Stimulated activated CD4-positive, alpha-beta T cell treated with anti-CD3 and anti-CD28 coated beads, Interleukin-4, amount 100 ng/mL, for 1 hour (primary cell): ENCODE measurements at regions not wholly inside any gene's neighbourhood (a gene's known extent, or its start where the extent isn't known, plus 50 kb on each side); places are given as distances from the start of the nearest gene placed in this dataset.
"Not testable (repeated sequence)": the region's sequence is repeated elsewhere in the genome, so short reads cannot be mapped to it uniquely, and the experiment has no call there.

Experiments
- DNase-seq: peaks from one replicate; pipeline ENCODE4 v3.0.0-alpha.2; 2020

DNA sequence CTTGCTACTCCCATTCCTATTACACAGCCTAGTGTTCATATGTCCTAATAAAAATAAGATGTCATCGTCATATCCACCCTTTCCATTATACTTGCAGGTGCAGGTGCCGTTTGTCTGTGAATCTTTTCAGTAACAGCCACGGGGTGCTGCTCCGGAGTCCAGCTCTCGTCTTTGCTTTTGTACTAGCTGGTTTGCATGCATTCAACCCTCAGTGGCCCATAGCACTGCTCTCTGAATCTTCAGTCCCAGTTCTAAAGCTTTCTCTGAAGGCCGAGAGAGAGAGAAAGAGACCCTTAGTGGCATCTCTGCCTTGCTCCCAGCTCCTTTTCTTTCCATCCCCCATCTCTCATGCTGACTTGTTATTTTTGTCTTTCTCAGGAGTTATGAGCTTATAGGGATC lies 468.5 kb downstream of the TMEM232 start:
- no peak for DNase-seq

DNA sequence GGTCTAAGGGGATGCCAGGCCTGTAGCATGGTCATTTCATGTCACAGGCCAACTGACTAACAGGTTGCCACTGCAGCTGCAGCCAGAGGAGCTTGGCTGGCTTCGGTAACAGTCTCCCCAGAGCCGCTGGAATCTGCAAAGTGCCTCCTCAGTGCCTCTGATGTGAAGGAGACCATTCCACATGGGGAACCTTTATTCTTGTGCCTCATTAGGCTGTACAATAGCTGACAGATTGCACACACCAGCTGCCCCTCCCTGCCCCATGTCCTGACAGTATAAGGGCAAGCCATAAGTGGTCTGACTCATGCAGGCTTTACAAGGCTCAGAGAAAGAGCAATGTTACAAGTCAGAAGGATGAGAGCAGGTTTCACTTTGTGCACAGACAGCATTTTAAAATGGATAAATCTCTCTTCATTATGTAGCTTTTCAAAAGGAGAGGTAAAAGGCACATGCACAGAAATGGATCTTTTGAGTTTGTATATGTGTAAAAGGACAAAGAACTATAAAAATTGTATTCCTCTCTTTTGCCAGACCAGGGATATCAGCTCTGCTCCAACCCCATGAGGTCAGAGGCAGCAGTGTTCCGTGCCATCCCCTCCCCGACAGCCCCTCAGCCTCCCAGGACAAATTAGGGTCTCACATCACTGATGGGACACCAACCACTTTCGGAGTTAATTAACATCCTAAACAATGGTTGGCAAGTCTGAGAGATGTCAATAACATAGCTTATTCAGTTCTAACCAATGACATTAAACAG lies 467.8 kb downstream of the TMEM232 start:
- DNase-seq, result no peak

DNA sequence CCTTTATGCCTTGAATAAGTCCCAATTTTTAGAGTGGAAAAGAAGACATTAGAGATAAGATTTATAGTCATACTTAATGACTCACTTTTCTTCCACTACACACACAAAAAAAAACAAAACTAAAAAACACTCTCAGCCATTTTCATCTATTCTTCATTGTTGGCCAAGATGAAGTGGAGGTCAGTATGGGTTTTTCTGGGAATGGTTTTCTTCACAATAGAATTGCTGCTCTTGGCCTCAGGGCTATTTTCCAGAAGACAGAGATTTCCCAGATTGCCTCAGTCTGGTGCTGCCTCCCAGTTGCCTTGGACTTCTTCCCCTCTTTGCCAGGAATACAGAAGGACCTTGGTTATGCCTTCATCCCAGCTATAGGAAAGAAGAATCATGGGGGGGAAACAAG lies 463.7 kb downstream of the TMEM232 start:
- DNase-seq, result no peak

GRCh38 chr5:110264661-110265060 lies 461.8 kb downstream of the TMEM232 start:
- DNase-seq, result no peak

DNA sequence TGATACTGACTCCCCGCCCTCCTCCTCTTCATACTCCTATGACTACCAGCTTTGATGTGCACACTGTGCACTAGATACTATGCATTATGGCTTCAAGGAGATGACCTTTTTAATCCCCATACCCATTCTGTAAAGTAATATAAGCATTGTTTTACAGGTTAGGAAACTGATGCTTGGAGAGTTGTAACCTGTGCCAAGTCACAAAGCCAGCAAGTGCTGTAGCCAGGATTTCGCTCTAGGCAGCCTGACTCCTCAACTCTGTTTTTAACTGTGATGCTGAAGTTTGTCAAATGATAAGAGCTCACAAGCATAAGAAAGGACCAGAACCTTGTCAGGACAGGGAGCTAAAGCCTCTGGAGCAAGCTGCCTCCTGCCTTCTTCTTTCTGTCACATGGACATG lies 461.3 kb downstream of the TMEM232 start:
- no peak for DNase-seq

DNA sequence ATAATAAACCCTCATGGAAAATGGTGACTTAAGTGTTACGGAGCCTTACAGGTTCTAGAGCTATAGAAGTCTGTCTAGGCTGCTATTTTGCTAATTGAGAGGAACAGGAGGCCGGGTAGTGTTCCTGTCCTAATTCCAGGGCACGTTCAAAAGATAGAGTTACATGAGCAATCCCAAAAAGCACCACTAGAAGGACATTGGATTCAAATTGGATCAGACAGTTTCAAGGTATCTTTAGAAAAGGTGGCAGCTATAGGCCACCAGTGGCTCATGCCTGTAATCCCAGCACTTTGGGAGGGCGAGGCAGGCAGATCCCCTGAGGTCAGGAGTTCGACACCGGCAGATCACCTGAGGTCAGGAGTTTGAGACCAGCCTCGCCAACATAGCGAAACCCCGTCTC lies 458.8 kb downstream of the TMEM232 start:
- DNase-seq, result no peak

DNA sequence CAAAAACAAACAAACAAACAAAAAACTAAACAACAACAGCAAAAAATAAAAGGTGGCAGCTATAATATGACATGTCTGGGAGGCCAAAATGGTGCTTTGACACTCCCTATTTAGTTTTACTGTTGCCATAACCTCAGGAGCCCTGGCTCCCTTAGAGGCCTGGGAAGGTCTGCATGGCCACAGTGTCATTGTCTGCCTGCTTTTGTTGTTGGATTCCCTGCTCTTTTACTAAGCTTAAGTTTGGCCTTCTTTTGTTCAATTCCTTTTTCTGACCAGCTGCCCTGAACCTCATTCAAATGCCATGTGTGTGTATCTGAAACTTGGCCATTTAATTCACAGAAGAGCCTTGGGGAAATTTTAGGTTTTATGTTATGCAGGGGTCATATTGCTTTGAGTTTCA lies 458.2 kb downstream of the TMEM232 start:
- DNase-seq, result no peak

DNA sequence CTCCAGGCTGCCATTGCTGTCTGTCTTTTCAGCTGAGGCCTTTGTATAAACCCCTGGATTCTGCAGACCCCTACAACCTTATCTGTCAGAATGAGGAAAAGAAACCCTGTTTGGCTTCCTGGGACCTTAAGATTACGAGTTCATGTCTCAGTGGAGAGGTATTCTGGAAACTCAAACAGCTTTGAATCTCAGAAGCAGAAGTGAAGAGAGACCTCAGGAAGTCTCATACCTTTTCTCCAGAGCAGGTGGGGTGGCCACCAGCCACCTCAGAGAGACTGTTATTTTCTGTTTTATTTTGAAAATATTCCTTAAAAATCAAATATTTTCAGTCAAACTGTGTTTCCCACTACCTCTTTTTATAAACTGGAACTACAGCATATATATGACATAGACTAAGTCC lies 457.5 kb downstream of the TMEM232 start:
- DNase-seq, result no peak

DNA sequence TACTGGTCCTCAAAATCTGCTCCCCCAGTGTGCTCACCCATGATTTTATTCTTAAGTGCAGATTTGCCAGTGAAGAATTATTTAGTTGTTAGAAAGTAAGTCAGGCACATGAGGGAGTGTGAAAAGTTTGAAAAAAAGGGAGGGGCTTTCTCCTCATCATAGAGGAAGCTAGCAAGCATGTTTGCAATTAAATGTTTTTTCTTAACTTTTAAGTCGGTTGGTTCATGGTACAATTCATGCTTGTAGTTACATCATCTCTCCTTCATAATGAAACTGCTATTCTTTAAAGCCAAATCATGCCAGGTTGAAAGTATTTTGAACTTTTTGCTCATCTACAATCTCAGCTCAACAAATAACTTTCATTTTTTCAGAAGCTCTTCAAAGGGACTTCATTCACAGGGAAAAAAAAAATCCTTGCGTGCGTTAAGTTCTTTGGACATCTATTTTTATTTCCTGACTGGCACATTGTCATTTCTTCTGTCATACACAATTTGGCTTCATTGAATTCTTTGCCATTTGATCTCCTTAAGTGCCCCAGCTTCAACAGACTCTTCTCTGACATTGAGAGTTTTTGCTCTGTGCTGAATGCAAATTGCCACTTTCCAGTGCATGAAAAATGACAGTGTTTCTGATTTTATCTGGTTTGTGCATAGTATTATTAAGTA lies 456.9 kb downstream of the TMEM232 start:
- no peak for DNase-seq

DNA sequence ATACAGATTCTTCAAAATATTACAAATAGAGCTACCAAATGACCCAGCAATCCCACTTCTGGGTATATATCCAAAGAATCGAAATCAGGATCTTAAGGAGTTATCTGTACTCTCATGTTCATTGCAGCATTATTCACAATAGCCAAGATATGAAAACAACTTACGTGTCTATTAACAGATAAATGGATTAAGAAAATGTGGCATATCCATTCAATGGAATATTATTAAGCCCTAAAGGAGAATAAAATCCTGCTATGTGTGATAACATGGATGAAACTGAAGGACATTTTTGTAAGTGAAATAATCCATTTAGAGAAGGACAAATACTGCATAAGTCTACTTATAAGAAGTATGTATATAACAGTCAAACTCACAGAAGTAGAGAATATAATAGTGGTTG lies 450.6 kb downstream of the TMEM232 start:
- DNase-seq, result no peak

- not testable (repeated sequence) for DNase-seq
Measured at GRCh38 chr5:110278449-110278848, 448.0 kb downstream of the TMEM232 start.

GRCh38 chr5:110284121-110284520 lies 442.4 kb downstream of the TMEM232 start:
- not testable (repeated sequence) for DNase-seq

DNA sequence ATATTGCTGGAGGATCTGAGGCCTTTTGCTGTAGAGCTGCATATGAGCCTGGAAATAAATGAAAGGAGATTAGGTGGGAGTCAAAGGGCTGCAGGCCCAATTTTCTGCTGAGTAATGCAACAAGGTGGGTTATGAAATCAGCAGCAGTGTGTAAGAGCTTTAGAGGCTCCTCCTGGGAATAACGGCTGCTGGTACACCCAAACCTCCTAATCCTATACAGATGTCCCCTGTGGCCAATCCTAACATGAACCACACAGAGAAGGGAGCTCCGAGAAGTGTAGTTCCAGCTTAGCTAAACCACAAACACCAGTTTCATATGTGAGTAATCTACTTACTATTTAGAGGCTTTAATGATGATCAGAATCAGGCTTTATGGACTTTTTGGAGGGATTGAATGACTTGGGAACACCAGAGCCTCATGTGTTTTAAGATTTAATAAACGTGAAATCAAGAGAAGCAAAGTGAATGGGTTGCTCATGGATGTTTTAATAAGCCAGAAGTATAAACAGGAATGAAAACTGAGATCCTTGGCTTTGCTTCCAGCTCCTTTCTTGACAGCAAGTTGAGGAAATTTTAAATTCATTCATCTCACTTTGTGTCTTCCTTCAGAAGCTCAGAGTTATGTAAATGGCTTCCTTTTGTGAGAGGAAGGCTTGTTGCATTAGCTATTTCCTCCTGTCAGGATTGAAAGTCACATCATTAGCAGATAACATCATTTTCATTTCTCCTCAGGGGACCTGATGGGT lies 437.5 kb downstream of the TMEM232 start:
- no peak for DNase-seq

DNA sequence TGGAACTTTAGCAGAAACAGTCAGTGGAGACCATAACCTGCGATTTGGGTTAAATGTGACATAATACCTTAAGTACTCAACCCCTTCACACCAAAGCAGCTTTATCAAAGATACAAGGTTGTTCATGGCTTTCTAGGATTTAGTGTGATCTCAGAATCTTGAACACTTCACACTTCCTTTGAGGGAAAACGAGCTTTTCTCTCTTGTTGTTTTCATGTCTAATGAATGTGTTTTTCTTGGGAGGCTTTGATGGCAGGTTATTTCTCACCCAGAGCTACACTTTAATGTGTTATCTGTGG lies 437.0 kb downstream of the TMEM232 start:
- no peak for DNase-seq

GRCh38 chr5:110290542-110290941 lies 435.9 kb downstream of the TMEM232 start:
- DNase-seq, result no peak

- no peak for DNase-seq
Measured at GRCh38 chr5:110294281-110294680, 432.2 kb downstream of the TMEM232 start.

DNA sequence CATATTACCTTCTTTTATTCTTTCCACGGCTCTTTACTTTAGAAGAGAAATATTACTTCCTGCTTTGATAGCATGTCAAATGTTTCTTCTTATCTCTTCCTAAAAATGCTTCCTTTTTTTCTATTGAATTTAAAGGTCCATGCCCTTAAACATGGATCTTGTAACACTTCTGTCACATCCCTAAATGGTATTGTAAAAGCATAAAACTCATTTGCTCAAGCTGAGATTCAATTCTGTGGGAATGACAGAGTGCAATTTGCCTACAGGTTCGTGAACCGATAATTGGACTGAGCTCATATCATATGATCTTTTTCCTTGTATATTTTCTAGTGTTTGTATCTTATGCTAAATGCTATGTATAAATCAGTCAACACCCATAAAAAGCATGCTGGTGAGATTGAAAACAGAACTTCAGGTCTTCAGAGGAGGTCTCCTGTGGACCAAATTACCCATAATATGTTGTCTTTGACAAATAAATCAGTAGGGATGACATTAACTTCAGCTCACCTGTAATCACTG lies 429.3 kb downstream of the TMEM232 start:
- DNase-seq, result no peak

- no peak for DNase-seq
Measured at GRCh38 chr5:110304176-110304575, 422.3 kb downstream of the TMEM232 start.

GRCh38 chr5:110306650-110307049 lies 419.8 kb downstream of the TMEM232 start:
- no peak for DNase-seq

GRCh38 chr5:110309222-110309621 lies 417.2 kb downstream of the TMEM232 start:
- no peak for DNase-seq

DNA sequence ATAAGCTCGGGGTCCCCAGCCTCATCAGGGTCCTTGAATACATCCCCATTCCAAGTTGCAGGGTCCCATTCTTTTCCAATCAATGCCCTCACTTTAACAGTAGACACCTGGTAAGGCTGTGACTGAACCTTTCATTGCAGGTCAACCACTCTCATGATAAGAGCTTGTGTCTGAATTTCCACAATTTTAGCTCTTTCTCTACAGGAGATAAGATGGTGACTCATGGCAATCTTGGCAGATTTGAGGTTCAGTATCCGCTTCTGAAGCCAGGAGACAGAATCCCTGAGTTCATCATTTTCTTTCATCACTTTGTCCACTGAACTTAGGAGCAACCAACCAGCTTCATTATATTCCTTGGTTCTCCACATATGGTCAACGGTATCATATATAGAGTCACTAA lies 409.9 kb downstream of the TMEM232 start:
- DNase-seq, result not testable (repeated sequence)

DNA sequence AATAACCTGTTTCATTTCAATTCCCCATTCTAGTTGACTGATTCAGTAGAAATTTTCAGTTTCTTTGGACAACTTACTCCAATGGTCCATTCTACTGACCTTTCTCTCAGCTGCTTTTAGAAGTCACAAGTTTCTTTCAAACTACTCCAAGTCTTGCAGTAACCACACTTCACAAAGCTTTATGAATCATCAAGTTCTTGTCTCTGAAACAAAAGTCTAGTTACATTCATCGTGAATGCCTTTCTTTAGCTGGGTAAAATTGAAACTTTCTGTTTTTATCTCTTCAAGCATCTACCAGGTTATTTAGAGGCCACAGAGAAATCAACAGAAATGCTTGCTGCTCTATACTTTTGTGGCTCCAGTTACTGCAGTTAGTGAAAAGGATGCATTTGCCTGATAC lies 405.4 kb downstream of the TMEM232 start:
- no peak for DNase-seq

DNA sequence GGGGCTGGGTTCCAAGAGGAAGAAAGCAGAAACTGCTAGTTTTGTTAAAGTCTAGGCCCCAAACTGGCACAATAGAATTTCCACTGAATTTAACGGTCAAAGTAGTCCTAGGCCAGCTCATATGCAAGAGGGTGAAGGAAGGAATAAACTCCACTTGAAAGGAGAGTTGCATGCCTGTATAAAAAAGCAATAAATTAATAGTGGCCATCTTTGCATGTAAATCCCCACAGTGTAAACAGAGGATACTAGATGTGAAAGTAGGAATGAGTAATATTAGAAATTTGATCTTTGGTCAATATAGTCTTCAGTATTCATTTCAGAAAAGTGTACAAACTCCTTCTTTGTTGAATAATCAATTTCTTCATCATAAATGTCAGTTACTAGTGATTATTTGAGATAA lies 403.1 kb downstream of the TMEM232 start:
- DNase-seq, result no peak

DNA sequence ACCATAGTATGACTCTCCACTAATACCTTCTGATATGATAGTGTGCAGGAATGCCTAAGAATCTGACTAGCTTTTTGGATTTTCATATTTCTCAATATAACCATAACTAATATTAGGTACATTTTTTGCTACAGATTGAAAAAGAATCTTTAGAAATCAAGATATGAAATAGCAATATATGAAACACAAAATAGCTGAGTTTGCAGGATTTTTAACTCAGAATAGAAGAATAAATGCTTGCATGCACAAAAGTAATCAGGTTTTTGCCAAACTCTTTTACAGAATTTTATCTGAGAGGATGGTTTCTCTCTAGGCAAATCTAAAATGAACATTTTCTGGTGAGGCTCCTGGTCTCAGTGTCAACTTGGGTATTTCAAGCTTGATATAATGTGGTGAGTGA lies 402.6 kb downstream of the TMEM232 start:
- DNase-seq, result no peak
